Loucy (cell line): ENCODE measurements at regions not wholly inside any gene's neighbourhood (a gene's known extent, or its start where the extent isn't known, plus 50 kb on each side); places are given as distances from the start of the nearest gene placed in this dataset.

ENCODE experiments used
- H2AFZ ChIP-seq: fragments of 200-600 bp; sonication (generic); 2 replicates; pipeline ENCODE4 v1.6.0; 2016; ENCODE audit warnings: antibody characterized with exemption, mild to moderate bottlenecking, low read length, moderate library complexity
- H3F3A ChIP-seq: fragments of 200-600 bp; 2 replicates; pipeline ENCODE4 v1.6.0; 2016; ENCODE audit warnings: antibody characterized with exemption, low read depth, mild to moderate bottlenecking
- H3K27me3 ChIP-seq: fragments of 200-600 bp; sonication (generic); 2 replicates; pipeline ENCODE4 v1.6.1; 2014; ENCODE audit warnings: low read length, mild to moderate bottlenecking; ENCODE audit not compliant: insufficient read depth, poor library complexity, severe bottlenecking
- H3K36me3 ChIP-seq: fragments of 200-600 bp; sonication (generic); 2 replicates; pipeline ENCODE4 v1.6.1; 2016; ENCODE audit warnings: low read length; ENCODE audit not compliant: insufficient read depth
- H3K4me1 ChIP-seq: fragments of 200-600 bp; sonication (generic); 2 replicates; pipeline ENCODE4 v1.5.1; 2014; ENCODE audit warnings: low read length, mild to moderate bottlenecking; ENCODE audit not compliant: insufficient read depth, poor library complexity, severe bottlenecking
- H3K4me2 ChIP-seq: fragments of 200-600 bp; sonication (generic); 2 replicates; pipeline ENCODE4 v1.6.0; 2014; ENCODE audit warnings: antibody characterized with exemption, low read length, low read depth, mild to moderate bottlenecking; ENCODE audit not compliant: poor library complexity, severe bottlenecking
- H3K4me3 ChIP-seq: fragments of 200-600 bp; sonication (generic); 2 replicates; pipeline ENCODE4 v1.5.1; 2014; ENCODE audit warnings: low read length, mild to moderate bottlenecking, mixed read lengths; ENCODE audit not compliant: poor library complexity, severe bottlenecking
- H3K79me2 ChIP-seq: fragments of 200-600 bp; sonication (generic); 2 replicates; pipeline ENCODE4 v1.6.1; 2014; ENCODE audit warnings: low read length; ENCODE audit not compliant: insufficient read depth
- H3K9ac ChIP-seq: fragments of 200-600 bp; sonication (generic); 2 replicates; pipeline ENCODE4 v1.6.0; 2014; ENCODE audit warnings: mild to moderate bottlenecking, low read depth, low read length, moderate library complexity; ENCODE audit not compliant: poor library complexity, severe bottlenecking
- H3K9me2 ChIP-seq: fragments of 200-600 bp; sonication (generic); replicated peaks from 2 replicates; pipeline ENCODE4 v1.6.1; 2016; ENCODE audit warnings: low read depth, low read length, mixed read lengths
- H3K9me3 ChIP-seq: fragments of 200-600 bp; sonication (generic); 2 replicates; pipeline ENCODE4 v1.6.1; 2014; ENCODE audit warnings: mild to moderate bottlenecking, antibody characterized with exemption, low read length, low read depth; ENCODE audit not compliant: insufficient read depth
- H4K20me1 ChIP-seq: fragments of 200-600 bp; sonication (generic); 2 replicates; pipeline ENCODE4 v1.6.0; 2014; ENCODE audit warnings: antibody characterized with exemption, low read length, mild to moderate bottlenecking; ENCODE audit not compliant: insufficient read depth, poor library complexity, severe bottlenecking
- CTCF ChIP-seq: fragments of 200-600 bp; sonication (generic); conservative IDR thresholded peaks from 2 replicates; pipeline ENCODE4 v1.5.1; 2014; ENCODE audit warnings: mild to moderate bottlenecking, antibody characterized with exemption, low read length
- EZH2phosphoT487 ChIP-seq: fragments of 200-600 bp; IDR thresholded peaks from 2 replicates; pipeline ENCODE4 v1.6.1; 2018; ENCODE audit warnings: antibody characterized with exemption, mild to moderate bottlenecking, moderate library complexity, borderline replicate concordance

GRCh38 chr13:87810391-87810801 lies 139.2 kb downstream of the SLITRK5 start:
- H3K4me2 ChIP-seq = no peak overlapping the region
- H3K9me2 ChIP-seq = no peaks in the 10 kb centered on the region
- no peaks in the 10 kb centered on the region for H3K27me3 ChIP-seq
- H3K4me3 ChIP-seq = no peak overlapping the region
- H2AFZ ChIP-seq = no peak overlapping the region
- no peak for TF ChIP-seq CTCF
- no peak for TF ChIP-seq EZH2phosphoT487
- H3K36me3 ChIP-seq = no peaks in the 10 kb centered on the region
- H3K4me1 ChIP-seq = no peaks in the 10 kb centered on the region
- no peaks in the 10 kb centered on the region for H4K20me1 ChIP-seq
- H3F3A ChIP-seq = no peaks in the 10 kb centered on the region
- no peak overlapping the region for H3K9ac ChIP-seq
- no peaks in the 10 kb centered on the region for H3K79me2 ChIP-seq
- H3K9me3 ChIP-seq = no peaks in the 10 kb centered on the region

GRCh38 chr13:87810920-87811344 lies 139.8 kb downstream of the SLITRK5 start:
- Histone ChIP-seq H3K36me3 (no peaks in the 10 kb centered on the region), H3K4me1 (no peaks in the 10 kb centered on the region), H3F3A (no peaks in the 10 kb centered on the region), H3K9me2 (no peaks in the 10 kb centered on the region), H3K9me3 (no peaks in the 10 kb centered on the region), H3K9ac (no peak overlapping the region), H4K20me1 (no peaks in the 10 kb centered on the region), H3K4me3 (no peak overlapping the region), H2AFZ (no peak overlapping the region), H3K79me2 (no peaks in the 10 kb centered on the region), H3K4me2 (no peak overlapping the region), H3K27me3 (no peaks in the 10 kb centered on the region)
- TF ChIP-seq EZH2phosphoT487 (no peak), CTCF (no peak)

GRCh38 chr13:87814403-87814802 lies 143.2 kb downstream of the SLITRK5 start:
- Histone ChIP-seq H3F3A (no peaks in the 10 kb centered on the region), H3K4me3 (no peak overlapping the region), H3K27me3 (no peaks in the 10 kb centered on the region), H3K4me2 (no peak overlapping the region), H3K9ac (no peak overlapping the region), H3K9me2 (no peaks in the 10 kb centered on the region), H4K20me1 (no peaks in the 10 kb centered on the region), H3K4me1 (no peaks in the 10 kb centered on the region), H3K36me3 (no peaks in the 10 kb centered on the region), H3K9me3 (no peaks in the 10 kb centered on the region), H3K79me2 (no peaks in the 10 kb centered on the region), H2AFZ (no peak overlapping the region)
- TF ChIP-seq EZH2phosphoT487 = no peak
- TF ChIP-seq CTCF = no peak
